Astrocyte (in vitro differentiated cells and primary cell): ENCODE measurements at regions not wholly inside any gene's neighbourhood (a gene's known extent, or its start where the extent isn't known, plus 50 kb on each side); places are given as distances from the start of the nearest gene placed in this dataset.

ENCODE experiments used
- CTCF ChIP-seq: IDR thresholded peaks from 2 replicates; pipeline ENCODE4 v1.5.1; 2011; ENCODE audit warnings: low read depth, mild to moderate bottlenecking, inconsistent platforms, low read length, moderate library complexity; ENCODE audit not compliant: insufficient read depth
- EZH2 ChIP-seq: IDR thresholded peaks from 2 replicates; pipeline ENCODE4 v1.6.1; 2012; ENCODE audit warnings: mild to moderate bottlenecking, low read length, inconsistent platforms; ENCODE audit not compliant: insufficient read depth

- TF ChIP-seq CTCF: no peak
- no peak for TF ChIP-seq EZH2
Measured at GRCh38 chr2:199535445-199536177, 77.9 kb upstream of the SATB2 start.
